C4-2B (cell line): ENCODE measurements at regions not wholly inside any gene's neighbourhood (a gene's known extent, or its start where the extent isn't known, plus 50 kb on each side); places are given as distances from the start of the nearest gene placed in this dataset.
"Not testable (repeated sequence)": the region's sequence is repeated elsewhere in the genome, so short reads cannot be mapped to it uniquely, and the experiment has no call there.

Experiments
- H3K27ac ChIP-seq: fragments of 450-650 bp; 2 replicates; pipeline ENCODE4 v1.5.1; 2017
- CTCF ChIP-seq: fragments of 450-650 bp; conservative IDR thresholded peaks from 2 replicates; pipeline ENCODE4 v1.5.1; 2017; ENCODE audit warnings: mild to moderate bottlenecking
- ZFX ChIP-seq: fragments of 450-650 bp; IDR thresholded peaks from 2 replicates; pipeline ENCODE4 v1.6.1; 2017

- TF ChIP-seq CTCF (no peak), ZFX (no peak)
- H3K27ac ChIP-seq, result no peak overlapping the region
Measured at GRCh38 chr16:87044032-87044382, 273.2 kb downstream of the C16orf95 start.

DNA sequence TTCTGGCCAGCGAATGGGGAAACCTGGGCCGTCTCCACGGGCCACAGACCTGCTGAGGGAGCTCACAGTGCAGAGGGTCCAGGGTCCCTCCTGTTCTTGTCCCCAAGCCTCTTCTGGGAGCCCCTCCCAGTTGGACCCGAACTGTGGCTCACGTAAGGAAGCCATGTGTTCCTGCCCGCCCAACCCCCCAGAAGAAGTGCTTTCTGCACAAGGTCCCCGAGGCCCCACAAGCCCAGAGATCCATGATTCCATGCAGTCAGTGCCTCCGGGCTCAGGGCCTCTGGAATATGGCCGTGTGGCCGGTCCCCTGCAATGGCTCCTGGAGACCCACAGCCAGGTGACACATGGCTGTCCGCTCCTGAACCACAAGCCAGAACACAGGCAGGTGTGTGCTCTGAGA, 272.4 kb downstream of the C16orf95 start:
- TF ChIP-seq ZFX, result no peak
- no peak for TF ChIP-seq CTCF
- H3K27ac ChIP-seq, result no peak overlapping the region

DNA sequence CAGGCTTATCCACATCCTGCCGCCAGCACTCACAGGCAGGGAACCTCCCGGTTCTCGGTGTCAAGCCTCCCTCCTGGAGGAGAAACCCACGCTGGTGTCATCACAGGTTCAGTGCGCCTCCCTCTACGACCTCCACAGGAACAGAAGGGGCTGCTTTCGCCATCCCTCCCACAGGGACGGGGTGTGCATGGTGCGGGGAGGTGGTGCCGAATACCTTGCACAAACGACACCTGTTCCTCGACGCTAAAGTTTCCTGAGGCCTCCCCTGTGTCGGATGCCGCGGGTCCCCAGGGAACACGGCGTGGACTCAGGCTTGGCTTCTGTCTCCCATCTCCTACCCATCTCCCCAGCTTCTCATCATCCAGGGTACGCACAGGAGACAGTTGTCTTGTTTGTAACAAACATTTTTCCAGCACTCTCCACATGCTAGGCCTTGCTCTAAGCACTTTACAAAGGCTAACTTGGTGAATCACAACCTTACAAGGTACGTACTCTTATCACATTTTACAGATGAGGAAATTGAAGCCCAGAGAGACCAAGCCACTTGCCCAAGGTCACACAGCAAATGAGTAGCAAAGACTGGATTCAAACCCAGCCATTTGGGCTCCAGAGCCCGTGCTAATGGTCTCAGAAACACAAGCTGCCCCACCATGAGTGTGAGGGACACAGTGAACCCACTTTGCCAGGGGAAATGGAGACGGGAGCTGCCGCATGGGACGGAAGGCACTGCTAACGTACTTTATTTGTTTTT, 271.6 kb downstream of the C16orf95 start:
- no peak overlapping the region for H3K27ac ChIP-seq
- TF ChIP-seq ZFX (no peak), CTCF (no peak)

- no peak overlapping the region for H3K27ac ChIP-seq
- TF ChIP-seq CTCF (no peak), ZFX (no peak)
Measured at GRCh38 chr16:87046235-87046634, 271.0 kb downstream of the C16orf95 start.

- no peak overlapping the region for H3K27ac ChIP-seq
- TF ChIP-seq CTCF (no peak), ZFX (no peak)
Measured at GRCh38 chr16:87047221-87048037, 269.8 kb downstream of the C16orf95 start.

DNA sequence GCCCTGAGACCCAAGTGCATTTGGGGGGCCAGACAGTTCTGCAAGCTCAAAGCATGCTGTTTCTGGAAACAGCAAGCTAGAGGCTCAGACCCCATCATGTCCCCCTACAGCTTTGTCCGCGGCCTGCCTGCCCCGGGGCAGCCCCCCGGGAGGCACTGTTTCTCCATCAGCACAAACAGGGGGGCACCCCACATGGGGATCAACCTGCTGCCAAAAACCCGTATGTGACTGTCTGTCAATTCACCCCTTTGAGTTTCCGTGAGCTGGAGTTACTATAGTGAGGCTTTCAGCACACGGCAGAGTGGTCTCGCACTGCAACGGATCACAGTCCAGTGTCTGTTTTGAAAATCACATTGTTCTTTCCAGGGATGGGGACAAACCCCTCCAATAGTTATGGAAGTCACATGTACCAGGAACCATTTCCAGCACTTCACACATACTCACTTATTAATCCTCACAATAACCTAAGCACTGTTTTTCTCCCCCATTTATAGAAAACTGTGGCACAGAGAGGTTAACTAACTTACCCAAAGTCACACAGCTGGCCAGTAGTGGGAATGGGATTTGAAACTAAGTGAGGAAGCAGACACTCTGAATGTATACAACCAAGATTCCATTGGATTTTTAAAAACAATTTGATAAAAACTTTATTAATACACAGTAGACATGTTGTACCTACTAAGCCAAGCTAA, 269.0 kb downstream of the C16orf95 start:
- TF ChIP-seq CTCF, result no peak
- no peak for TF ChIP-seq ZFX
- no peak overlapping the region for H3K27ac ChIP-seq

DNA sequence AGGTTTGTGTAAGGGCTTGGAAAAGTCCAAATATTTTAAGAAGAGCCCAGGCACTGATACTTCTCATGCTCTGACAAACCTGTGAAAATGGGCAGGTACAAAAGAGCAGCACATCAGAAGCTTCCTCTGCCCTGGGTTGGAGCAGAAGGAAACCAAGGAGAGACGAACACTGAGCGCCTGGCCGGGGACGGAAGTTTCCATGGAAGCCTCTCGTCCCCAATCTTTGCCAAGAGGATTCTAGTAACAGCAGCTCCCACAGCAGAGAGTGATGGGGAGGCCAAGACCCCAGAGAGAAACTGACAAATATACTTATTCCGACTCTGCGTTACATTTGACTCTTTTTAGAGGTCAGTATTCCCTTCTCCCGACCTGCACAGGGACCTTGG, 268.5 kb downstream of the C16orf95 start:
- no peak for TF ChIP-seq ZFX
- no peak for TF ChIP-seq CTCF
- H3K27ac ChIP-seq, result no peak overlapping the region

DNA sequence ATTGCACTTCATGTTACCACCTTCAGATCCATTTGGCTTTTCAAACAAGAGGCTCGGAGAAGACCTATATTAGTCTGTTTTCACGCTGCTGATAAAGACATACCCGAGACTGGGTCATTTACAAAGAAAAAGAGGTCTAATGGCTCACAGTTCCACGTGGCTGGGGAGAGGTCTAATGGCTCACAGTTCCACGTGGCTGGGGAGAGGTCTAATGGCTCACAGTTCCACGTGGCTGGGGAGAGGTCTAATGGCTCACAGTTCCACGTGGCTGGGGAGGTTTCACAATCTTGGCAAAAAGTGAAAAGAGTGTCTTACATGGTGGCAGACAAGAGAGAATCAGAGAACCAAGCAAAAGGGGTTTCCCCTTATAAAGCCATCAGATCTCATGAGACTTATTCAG, 268.0 kb downstream of the C16orf95 start:
- H3K27ac ChIP-seq, result not testable (repeated sequence)
